Ishikawa (cell line): ENCODE measurements at regions not wholly inside any gene's neighbourhood (a gene's known extent, or its start where the extent isn't known, plus 50 kb on each side); places are given as distances from the start of the nearest gene placed in this dataset.
A peak's percentile ranks its signal among the peaks of the same experiment; 100 is the strongest.

Source experiments
- CEBPB ChIP-seq: IDR thresholded peaks from 2 replicates; pipeline ENCODE4 v1.6.1; 2012
- CREB1 ChIP-seq: IDR thresholded peaks from 2 replicates; pipeline ENCODE4 v1.6.1; 2012; ENCODE audit warnings: low read depth
- EP300 ChIP-seq: IDR thresholded peaks from 2 replicates; pipeline ENCODE4 v1.6.1; 2012; ENCODE audit warnings: borderline replicate concordance
- NFIC ChIP-seq: IDR thresholded peaks from 2 replicates; pipeline ENCODE4 v1.6.1; 2012
- RAD21 ChIP-seq: IDR thresholded peaks from 2 replicates; pipeline ENCODE4 v1.6.1; 2012; ENCODE audit warnings: low read depth
- TAF1 ChIP-seq: IDR thresholded peaks from 2 replicates; pipeline ENCODE4 v1.6.1; 2012; ENCODE audit warnings: low read depth, mild to moderate bottlenecking
- TCF12 ChIP-seq: IDR thresholded peaks from 2 replicates; pipeline ENCODE4 v1.6.1; 2012; ENCODE audit warnings: low read depth
- TEAD4 ChIP-seq: IDR thresholded peaks from 2 replicates; pipeline ENCODE4 v1.6.1; 2012
- TF ChIP-seq, protein P1 (sequence below): IDR thresholded peaks from 2 replicates; pipeline ENCODE4 v1.6.1; 2012
- TF ChIP-seq, protein P2 (sequence below): IDR thresholded peaks from 2 replicates; pipeline ENCODE4 v1.6.1; 2012
- TF ChIP-seq, protein P3 (sequence below): IDR thresholded peaks from 2 replicates; pipeline ENCODE4 v1.6.1; 2012; ENCODE audit warnings: low read depth, mild to moderate bottlenecking

DNA sequence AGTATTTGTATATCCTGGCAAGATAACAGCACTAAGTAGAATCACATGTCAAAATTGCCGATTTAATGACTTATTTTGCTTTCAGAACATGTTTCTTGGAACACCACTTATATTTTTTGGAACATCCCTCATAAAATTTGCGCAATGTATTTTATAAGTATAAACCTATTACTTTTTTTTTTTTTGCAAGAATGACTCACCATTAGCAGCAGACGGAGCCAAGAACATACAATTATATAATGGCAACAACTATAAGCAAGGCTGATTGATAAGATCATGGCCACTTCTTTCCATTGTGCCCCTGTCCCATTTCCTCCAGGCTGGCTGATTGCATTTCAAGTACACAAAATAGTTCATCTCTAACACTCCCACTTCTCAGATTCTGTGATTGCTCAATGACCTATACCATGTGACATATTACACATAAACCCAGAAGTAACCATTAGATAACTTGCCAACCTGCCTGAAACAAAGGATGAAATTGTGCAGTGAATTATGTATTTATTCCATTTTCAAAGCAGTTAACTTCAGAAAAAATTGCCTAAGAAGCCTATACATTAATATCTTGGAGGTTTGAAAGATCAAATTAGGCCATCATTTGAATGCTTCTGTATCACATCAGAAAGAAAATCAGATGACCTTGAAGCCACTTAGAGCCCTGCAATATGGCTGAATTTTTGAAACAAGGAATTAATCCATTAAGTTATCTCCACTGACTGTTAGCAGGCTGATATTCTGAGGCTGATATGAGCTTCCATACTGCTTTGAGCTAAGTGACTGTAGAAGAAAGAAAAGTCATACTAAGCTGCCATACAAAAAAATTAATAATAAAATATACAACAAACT is 77.8 kb upstream of the PRMT6 start:
- peak; percentile 8; the same call in 1 of the 2 replicates for TF ChIP-seq CEBPB
- no peak for TF ChIP-seq NFIC
- TF ChIP-seq EP300: no peak
- TF ChIP-seq, protein P1, sequence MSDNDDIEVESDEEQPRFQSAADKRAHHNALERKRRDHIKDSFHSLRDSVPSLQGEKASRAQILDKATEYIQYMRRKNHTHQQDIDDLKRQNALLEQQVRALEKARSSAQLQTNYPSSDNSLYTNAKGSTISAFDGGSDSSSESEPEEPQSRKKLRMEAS: no peak
- no peak for TF ChIP-seq RAD21
- no peak for TF ChIP-seq TEAD4
- TF ChIP-seq TAF1: no peak
- TF ChIP-seq CREB1: no peak
- TF ChIP-seq TCF12: no peak
- TF ChIP-seq, protein P2, sequence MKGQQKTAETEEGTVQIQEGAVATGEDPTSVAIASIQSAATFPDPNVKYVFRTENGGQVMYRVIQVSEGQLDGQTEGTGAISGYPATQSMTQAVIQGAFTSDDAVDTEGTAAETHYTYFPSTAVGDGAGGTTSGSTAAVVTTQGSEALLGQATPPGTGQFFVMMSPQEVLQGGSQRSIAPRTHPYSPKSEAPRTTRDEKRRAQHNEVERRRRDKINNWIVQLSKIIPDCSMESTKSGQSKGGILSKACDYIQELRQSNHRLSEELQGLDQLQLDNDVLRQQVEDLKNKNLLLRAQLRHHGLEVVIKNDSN: no peak
- TF ChIP-seq, protein P3, sequence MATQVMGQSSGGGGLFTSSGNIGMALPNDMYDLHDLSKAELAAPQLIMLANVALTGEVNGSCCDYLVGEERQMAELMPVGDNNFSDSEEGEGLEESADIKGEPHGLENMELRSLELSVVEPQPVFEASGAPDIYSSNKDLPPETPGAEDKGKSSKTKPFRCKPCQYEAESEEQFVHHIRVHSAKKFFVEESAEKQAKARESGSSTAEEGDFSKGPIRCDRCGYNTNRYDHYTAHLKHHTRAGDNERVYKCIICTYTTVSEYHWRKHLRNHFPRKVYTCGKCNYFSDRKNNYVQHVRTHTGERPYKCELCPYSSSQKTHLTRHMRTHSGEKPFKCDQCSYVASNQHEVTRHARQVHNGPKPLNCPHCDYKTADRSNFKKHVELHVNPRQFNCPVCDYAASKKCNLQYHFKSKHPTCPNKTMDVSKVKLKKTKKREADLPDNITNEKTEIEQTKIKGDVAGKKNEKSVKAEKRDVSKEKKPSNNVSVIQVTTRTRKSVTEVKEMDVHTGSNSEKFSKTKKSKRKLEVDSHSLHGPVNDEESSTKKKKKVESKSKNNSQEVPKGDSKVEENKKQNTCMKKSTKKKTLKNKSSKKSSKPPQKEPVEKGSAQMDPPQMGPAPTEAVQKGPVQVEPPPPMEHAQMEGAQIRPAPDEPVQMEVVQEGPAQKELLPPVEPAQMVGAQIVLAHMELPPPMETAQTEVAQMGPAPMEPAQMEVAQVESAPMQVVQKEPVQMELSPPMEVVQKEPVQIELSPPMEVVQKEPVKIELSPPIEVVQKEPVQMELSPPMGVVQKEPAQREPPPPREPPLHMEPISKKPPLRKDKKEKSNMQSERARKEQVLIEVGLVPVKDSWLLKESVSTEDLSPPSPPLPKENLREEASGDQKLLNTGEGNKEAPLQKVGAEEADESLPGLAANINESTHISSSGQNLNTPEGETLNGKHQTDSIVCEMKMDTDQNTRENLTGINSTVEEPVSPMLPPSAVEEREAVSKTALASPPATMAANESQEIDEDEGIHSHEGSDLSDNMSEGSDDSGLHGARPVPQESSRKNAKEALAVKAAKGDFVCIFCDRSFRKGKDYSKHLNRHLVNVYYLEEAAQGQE: no peak
